Fibroblast of lung (primary cell): ENCODE measurements at regions not wholly inside any gene's neighbourhood (a gene's known extent, or its start where the extent isn't known, plus 50 kb on each side); places are given as distances from the start of the nearest gene placed in this dataset.

Experiments
- DNase-seq, 2 donors: peaks; one replicate each; pipeline versions ENCODE4 v3.0.0 to v3.0.0-alpha.2; 2010; ENCODE audit warnings: low read depth in 2 of 2
- H2AFZ ChIP-seq: 2 replicates; pipeline ENCODE4 v1.5.1; 2012; ENCODE audit warnings: low read length, control low read depth, inconsistent platforms
- H3K27ac ChIP-seq: 2 replicates; pipeline ENCODE4 v1.5.1; 2011; ENCODE audit warnings: low read length, control low read depth; ENCODE audit not compliant: insufficient read depth
- H3K27me3 ChIP-seq: 2 replicates; pipeline ENCODE4 v1.5.1; 2011; ENCODE audit warnings: mild to moderate bottlenecking, low read length; ENCODE audit not compliant: control insufficient read depth, insufficient read depth
- H3K36me3 ChIP-seq: 2 replicates; pipeline ENCODE4 v1.5.1; 2011; ENCODE audit warnings: low read length; ENCODE audit not compliant: control insufficient read depth, insufficient read depth
- H3K4me1 ChIP-seq: 2 replicates; pipeline ENCODE4 v1.5.1; 2011; ENCODE audit warnings: low read length; ENCODE audit not compliant: control insufficient read depth, insufficient read depth; ENCODE audit errors: extremely low read depth
- H3K4me2 ChIP-seq: 2 replicates; pipeline ENCODE4 v1.5.1; 2011; ENCODE audit warnings: low read length, control low read depth; ENCODE audit not compliant: insufficient read depth; ENCODE audit errors: extremely low read depth
- H3K4me3 ChIP-seq, 4 experiments: fragments of 200-600 bp in 1 of 4; sonication (generic) in 1 of 4; replicated peaks in 1 of 4; 2 replicates each; pipeline ENCODE4 v1.5.1; 2011 to 2016; ENCODE audit warnings: low read length in 4 of 4, low read depth in 3 of 4, mild to moderate bottlenecking in 3 of 4, control low read depth in 2 of 4, inconsistent platforms in 1 of 4, mixed read lengths in 1 of 4; ENCODE audit not compliant: insufficient read depth in 1 of 4; ENCODE audit errors: control extremely low read depth in 1 of 4
- H3K79me2 ChIP-seq: 2 replicates; pipeline ENCODE4 v1.5.1; 2012; ENCODE audit warnings: mild to moderate bottlenecking, low read length, inconsistent platforms; ENCODE audit not compliant: control insufficient read depth, insufficient read depth
- H3K9ac ChIP-seq: 2 replicates; pipeline ENCODE4 v1.5.1; 2011; ENCODE audit warnings: mild to moderate bottlenecking, low read length, control low read depth; ENCODE audit not compliant: insufficient read depth
- H3K9me3 ChIP-seq: 2 replicates; pipeline ENCODE4 v1.5.1; 2012; ENCODE audit warnings: low read depth, low read length; ENCODE audit not compliant: control insufficient read depth, insufficient read depth
- H4K20me1 ChIP-seq: 2 replicates; pipeline ENCODE4 v1.5.1; 2011; ENCODE audit warnings: low read length; ENCODE audit not compliant: control insufficient read depth, insufficient read depth; ENCODE audit errors: extremely low read depth
- CTCF ChIP-seq, 2 donors: IDR thresholded peaks in 1 of 2; conservative IDR thresholded peaks in 1 of 2; 1 replicate in 1 of 2; 2 replicates in 1 of 2; pipeline ENCODE4 v1.5.1; 2011 to 2012; ENCODE audit warnings: low read length in 2 of 2, control low read depth in 1 of 2, inconsistent platforms in 1 of 2, low read depth in 1 of 2, mild to moderate bottlenecking in 1 of 2
- EZH2 ChIP-seq: IDR thresholded peaks from 2 replicates; pipeline ENCODE4 v1.5.1; 2012; ENCODE audit warnings: low read length, control low read depth, mild to moderate bottlenecking; ENCODE audit errors: missing control alignments

DNA sequence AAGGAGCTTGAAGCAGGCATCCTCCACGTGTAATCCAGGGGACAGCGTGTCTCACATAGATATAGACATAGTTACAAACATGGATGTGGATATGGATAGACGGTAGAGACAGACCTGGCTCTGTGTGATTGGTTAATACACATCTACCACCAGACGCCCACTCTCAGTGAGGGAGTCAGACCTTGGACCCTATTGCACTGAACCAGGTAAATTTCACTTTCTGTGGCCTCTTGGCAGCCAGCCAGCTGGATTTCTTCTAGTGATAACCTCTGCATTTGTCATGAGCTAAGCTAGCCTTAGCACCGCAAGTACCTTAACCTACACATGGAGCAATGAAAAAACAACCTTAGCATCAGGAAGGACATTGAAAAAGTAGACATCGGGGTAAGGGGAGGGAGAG lies 79.2 kb upstream of the ACSL4 start:
- Histone ChIP-seq H3K4me3 (no peak overlapping the region), H3K79me2 (no peaks in the 10 kb centered on the region), H3K4me2 (no peak overlapping the region), H2AFZ (no peak overlapping the region), H3K9me3 (no peaks in the 10 kb centered on the region), H3K27me3 (no peaks in the 10 kb centered on the region), H4K20me1 (no peaks in the 10 kb centered on the region), H3K36me3 (no peaks in the 10 kb centered on the region), H3K27ac (no peak overlapping the region), H3K9ac (no peak overlapping the region), H3K4me1 (no peaks in the 10 kb centered on the region)
- DNase-seq = no peak
- no peak for TF ChIP-seq EZH2
- no peak for TF ChIP-seq CTCF (conservative IDR thresholded peaks at IDR 0.05 in 1 of 2, IDR thresholded peaks at IDR 0.05 in 1 of 2; ENCODE audit: low read depth in 1 of 2, low read length in 2 of 2)

DNA sequence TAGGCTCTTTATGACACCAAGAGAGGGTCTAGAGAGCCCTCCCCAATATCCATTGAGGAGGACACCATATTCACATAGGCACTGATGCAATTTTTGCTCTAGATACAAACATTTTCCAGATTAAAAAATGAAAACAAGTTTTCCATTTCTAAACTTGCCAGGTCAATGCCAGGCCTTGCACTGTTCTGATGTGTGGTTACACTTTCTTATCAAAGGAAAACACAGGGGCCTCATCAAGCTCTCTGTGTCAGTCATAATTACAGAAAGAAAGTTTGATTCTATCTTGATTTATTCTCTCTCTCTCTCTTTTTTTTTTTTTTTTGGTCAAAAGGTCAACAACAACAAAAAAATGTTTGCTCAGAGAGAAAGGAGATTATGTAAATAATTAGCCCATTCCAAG lies 80.2 kb upstream of the ACSL4 start:
- no peaks in the 10 kb centered on the region for H3K9me3 ChIP-seq
- H3K4me1 ChIP-seq = no peaks in the 10 kb centered on the region
- H3K9ac ChIP-seq = no peak overlapping the region
- H3K79me2 ChIP-seq = no peaks in the 10 kb centered on the region
- no peak overlapping the region for H3K4me2 ChIP-seq
- H4K20me1 ChIP-seq = no peaks in the 10 kb centered on the region
- no peaks in the 10 kb centered on the region for H3K36me3 ChIP-seq
- H3K27ac ChIP-seq = no peak overlapping the region
- H2AFZ ChIP-seq = no peak overlapping the region
- no peak overlapping the region for H3K4me3 ChIP-seq
- TF ChIP-seq CTCF (conservative IDR thresholded peaks at IDR 0.05 in 1 of 2, IDR thresholded peaks at IDR 0.05 in 1 of 2; ENCODE audit: low read depth in 1 of 2, low read length in 2 of 2) (no peak), EZH2 (no peak)
- no peak for DNase-seq
- H3K27me3 ChIP-seq = no peaks in the 10 kb centered on the region

- no peaks in the 10 kb centered on the region for H3K9me3 ChIP-seq
- H3K27ac ChIP-seq = no peak overlapping the region
- H3K27me3 ChIP-seq = no peaks in the 10 kb centered on the region
- no peak overlapping the region for H2AFZ ChIP-seq
- no peak overlapping the region for H3K9ac ChIP-seq
- H4K20me1 ChIP-seq = no peaks in the 10 kb centered on the region
- no peak overlapping the region for H3K4me2 ChIP-seq
- peak; percentile 11 to 23 for DNase-seq
- no peak overlapping the region for H3K4me3 ChIP-seq
- no peak for TF ChIP-seq CTCF (conservative IDR thresholded peaks at IDR 0.05 in 1 of 2, IDR thresholded peaks at IDR 0.05 in 1 of 2; ENCODE audit: low read depth in 1 of 2, low read length in 2 of 2)
- TF ChIP-seq EZH2 = no peak
- H3K36me3 ChIP-seq = no peaks in the 10 kb centered on the region
- no peaks in the 10 kb centered on the region for H3K4me1 ChIP-seq
- no peaks in the 10 kb centered on the region for H3K79me2 ChIP-seq
Observed at GRCh38 chrX:109818976-109819375, 85.9 kb upstream of the ACSL4 start.
